ENCODE measurements at regions not wholly inside any gene's neighbourhood (a gene's known extent, or its start where the extent isn't known, plus 50 kb on each side); places are given as distances from the start of the nearest gene placed in this dataset.

DNA sequence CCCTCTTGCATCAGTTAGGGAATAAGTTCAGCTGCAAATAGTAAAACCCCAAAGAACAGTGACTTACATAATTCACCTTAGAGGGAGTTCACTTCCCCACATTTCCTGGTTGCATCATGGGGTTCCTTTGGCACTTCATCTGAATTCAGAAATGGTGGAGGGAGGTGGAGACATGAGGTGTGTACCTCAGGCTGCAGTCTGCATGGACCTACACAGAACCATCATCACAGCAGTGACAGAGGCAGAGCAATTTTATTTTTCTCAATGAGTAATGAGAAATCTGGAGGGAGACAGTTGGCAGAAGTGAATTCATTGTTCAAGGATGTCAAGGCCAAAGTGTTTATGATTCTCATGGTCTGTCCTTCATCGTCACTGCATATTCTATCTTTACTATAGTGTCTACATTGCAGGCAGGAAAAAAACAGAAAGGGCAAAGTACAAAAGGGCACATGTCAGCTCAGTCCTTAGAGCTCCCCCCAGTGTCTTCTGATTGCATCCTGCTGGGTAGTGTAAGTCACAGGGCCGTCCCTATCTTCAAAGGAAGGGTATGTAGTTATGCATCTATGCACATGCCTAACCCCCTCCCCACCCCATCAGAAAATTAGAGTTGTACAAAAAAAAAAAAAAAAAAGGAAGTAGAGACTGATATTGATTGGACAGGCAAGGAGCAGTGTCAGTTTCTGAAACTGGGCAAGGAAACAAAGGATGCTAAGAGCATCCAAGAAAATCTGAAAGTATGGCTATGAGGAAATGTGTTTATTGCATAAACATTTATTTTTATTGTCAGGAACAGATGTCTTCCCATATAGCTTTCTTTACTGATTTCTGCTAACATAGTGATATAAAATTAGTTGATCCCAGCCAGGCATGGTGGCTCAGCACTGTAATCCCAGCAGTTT is 132.7 kb upstream of the APC start:
- H3K4me1 Mint-ChIP-seq (ENCODE audit: low read depth), result no peaks in the 10 kb centered on the region
- no peaks in the 10 kb centered on the region for H3K36me3 Mint-ChIP-seq (ENCODE audit: low read depth)
- DNase-seq (ENCODE audit: low spot score), result no peak
- H3K4me3 Mint-ChIP-seq (ENCODE audit: unreplicated experiment), result no peak overlapping the region
- peaks cover 6% of the 10 kb centered on the region for H3K27me3 Mint-ChIP-seq (ENCODE audit: low read depth)
- TF ChIP-seq, protein P1, sequence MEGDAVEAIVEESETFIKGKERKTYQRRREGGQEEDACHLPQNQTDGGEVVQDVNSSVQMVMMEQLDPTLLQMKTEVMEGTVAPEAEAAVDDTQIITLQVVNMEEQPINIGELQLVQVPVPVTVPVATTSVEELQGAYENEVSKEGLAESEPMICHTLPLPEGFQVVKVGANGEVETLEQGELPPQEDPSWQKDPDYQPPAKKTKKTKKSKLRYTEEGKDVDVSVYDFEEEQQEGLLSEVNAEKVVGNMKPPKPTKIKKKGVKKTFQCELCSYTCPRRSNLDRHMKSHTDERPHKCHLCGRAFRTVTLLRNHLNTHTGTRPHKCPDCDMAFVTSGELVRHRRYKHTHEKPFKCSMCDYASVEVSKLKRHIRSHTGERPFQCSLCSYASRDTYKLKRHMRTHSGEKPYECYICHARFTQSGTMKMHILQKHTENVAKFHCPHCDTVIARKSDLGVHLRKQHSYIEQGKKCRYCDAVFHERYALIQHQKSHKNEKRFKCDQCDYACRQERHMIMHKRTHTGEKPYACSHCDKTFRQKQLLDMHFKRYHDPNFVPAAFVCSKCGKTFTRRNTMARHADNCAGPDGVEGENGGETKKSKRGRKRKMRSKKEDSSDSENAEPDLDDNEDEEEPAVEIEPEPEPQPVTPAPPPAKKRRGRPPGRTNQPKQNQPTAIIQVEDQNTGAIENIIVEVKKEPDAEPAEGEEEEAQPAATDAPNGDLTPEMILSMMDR (IDR thresholded peaks at IDR 0.05), result no peak
- no peaks in the 10 kb centered on the region for H3K9me3 Mint-ChIP-seq (ENCODE audit: low read depth)
- no peak overlapping the region for H3K27ac Mint-ChIP-seq (ENCODE audit: unreplicated experiment)

DNA sequence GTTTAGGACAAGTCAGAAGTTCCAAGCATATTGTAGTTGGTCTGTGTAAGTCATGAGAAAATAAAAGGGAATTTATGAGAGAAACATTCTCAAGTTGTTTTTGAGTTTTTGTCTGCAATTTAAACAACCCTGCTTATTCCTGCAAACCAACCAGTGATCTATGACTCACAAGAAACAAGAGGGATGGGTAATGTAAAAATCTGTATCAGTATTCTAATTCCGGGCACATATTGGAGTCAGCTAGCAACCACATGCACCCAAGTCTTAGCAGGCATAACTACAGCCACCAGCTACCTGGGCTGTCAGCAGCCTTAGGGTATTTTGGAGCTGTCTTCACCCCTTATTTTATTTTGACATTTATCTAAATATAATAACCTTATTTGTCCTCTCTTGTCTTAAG is 128.7 kb upstream of the APC start:
- TF ChIP-seq, protein P1 (IDR thresholded peaks at IDR 0.05), result no peak
- H3K4me3 Mint-ChIP-seq (ENCODE audit: unreplicated experiment), result no peak overlapping the region
- no peak overlapping the region for H3K27ac Mint-ChIP-seq (ENCODE audit: unreplicated experiment)
- H3K27me3 Mint-ChIP-seq (ENCODE audit: low read depth), result peaks cover 8% of the 10 kb centered on the region
- no peaks in the 10 kb centered on the region for H3K36me3 Mint-ChIP-seq (ENCODE audit: low read depth)
- DNase-seq (ENCODE audit: low spot score), result no peak
- H3K9me3 Mint-ChIP-seq (ENCODE audit: low read depth), result no peaks in the 10 kb centered on the region
- H3K4me1 Mint-ChIP-seq (ENCODE audit: low read depth), result no peaks in the 10 kb centered on the region

DNA sequence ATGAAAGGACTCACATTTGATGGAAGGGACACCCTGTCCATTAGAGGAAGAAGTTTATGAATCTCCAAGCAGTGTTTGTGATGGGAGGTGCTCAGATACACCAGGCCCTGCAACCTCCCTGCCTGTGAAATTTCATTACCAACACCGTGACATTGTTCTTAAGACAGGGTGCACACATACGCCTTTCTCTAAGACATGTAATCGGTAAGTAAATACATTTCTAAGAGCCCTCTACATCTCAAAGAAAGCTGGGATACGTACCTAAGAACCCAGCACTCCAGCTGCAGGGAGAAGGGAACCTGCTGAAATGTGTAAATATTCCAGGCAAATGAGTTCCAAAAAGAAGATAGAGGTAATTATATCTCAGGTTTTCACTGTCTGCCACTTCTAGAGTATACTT is 125.0 kb upstream of the APC start:
- Mint-ChIP-seq H3K9me3 (ENCODE audit: low read depth) (no peaks in the 10 kb centered on the region), H3K4me1 (ENCODE audit: low read depth) (no peaks in the 10 kb centered on the region), H3K4me3 (ENCODE audit: unreplicated experiment) (no peak overlapping the region), H3K36me3 (ENCODE audit: low read depth) (no peaks in the 10 kb centered on the region), H3K27ac (ENCODE audit: unreplicated experiment) (no peak overlapping the region), H3K27me3 (ENCODE audit: low read depth) (peaks cover 9% of the 10 kb centered on the region)
- no peak for DNase-seq (ENCODE audit: low spot score)
- TF ChIP-seq, protein P1 (IDR thresholded peaks at IDR 0.05), result no peak

DNA sequence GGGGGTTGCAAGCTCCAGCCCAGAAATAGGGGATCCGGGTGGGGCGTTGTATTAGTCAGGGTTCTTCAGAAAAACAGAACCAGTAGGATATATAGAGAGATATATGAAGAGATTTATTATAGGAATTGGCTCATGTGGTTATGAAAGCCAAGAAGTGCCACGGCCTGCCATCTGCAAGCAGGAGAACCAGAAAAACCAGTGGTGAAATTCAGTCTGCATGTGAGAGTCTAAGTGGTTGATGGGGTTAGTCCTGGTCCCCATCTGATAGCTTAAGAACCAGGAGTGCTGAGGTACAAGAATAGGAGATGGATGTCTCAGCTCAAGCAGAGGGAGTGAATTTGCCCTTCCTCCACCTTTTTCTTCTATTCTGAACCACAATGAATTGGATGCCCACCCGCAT is 123.4 kb upstream of the APC start:
- Mint-ChIP-seq H3K4me1 (ENCODE audit: low read depth) (no peaks in the 10 kb centered on the region), H3K36me3 (ENCODE audit: low read depth) (no peaks in the 10 kb centered on the region), H3K4me3 (ENCODE audit: unreplicated experiment) (no peak overlapping the region), H3K27ac (ENCODE audit: unreplicated experiment) (no peak overlapping the region), H3K9me3 (ENCODE audit: low read depth) (no peaks in the 10 kb centered on the region), H3K27me3 (ENCODE audit: low read depth) (peaks cover 9% of the 10 kb centered on the region)
- no peak for DNase-seq (ENCODE audit: low spot score)
- TF ChIP-seq, protein P1 (IDR thresholded peaks at IDR 0.05), result no peak

DNA sequence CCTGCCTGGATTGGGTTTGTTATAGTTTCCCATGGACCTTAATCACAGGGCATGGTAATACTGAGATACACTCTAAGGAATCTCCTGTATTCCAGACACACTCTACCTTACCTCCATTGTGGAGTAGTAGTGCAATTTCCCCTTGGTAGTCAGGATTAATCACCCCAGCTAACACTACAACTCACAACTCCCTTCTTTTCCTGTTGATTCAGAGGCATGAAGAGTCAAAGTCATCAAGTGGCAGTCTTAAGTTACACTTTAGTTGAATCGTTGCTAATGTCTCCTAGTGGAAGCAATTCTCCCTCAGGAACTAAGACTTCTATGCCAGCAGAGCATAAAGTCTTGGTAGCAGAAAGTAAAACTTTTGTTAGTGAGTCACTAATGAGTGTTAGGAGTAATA is 122.7 kb upstream of the APC start:
- Mint-ChIP-seq H3K27me3 (ENCODE audit: low read depth) (peaks cover 7% of the 10 kb centered on the region), H3K36me3 (ENCODE audit: low read depth) (no peaks in the 10 kb centered on the region), H3K4me1 (ENCODE audit: low read depth) (no peaks in the 10 kb centered on the region), H3K4me3 (ENCODE audit: unreplicated experiment) (no peak overlapping the region), H3K27ac (ENCODE audit: unreplicated experiment) (no peak overlapping the region), H3K9me3 (ENCODE audit: low read depth) (no peaks in the 10 kb centered on the region)
- TF ChIP-seq, protein P1 (IDR thresholded peaks at IDR 0.05), result no peak
- no peak for DNase-seq (ENCODE audit: low spot score)
